WI38 (cell line): ENCODE measurements at regions not wholly inside any gene's neighbourhood (a gene's known extent, or its start where the extent isn't known, plus 50 kb on each side); places are given as distances from the start of the nearest gene placed in this dataset.

Experiments used
- H3K4me3 ChIP-seq: 2 replicates; pipeline ENCODE4 v1.5.1; 2011; ENCODE audit warnings: low read depth, mild to moderate bottlenecking, control low read depth, low read length
- TF ChIP-seq, protein P1 (sequence below): IDR thresholded peaks from 2 replicates; pipeline ENCODE4 v1.5.1; 2012; ENCODE audit warnings: low read depth, mild to moderate bottlenecking, control low read depth, low read length

DNA sequence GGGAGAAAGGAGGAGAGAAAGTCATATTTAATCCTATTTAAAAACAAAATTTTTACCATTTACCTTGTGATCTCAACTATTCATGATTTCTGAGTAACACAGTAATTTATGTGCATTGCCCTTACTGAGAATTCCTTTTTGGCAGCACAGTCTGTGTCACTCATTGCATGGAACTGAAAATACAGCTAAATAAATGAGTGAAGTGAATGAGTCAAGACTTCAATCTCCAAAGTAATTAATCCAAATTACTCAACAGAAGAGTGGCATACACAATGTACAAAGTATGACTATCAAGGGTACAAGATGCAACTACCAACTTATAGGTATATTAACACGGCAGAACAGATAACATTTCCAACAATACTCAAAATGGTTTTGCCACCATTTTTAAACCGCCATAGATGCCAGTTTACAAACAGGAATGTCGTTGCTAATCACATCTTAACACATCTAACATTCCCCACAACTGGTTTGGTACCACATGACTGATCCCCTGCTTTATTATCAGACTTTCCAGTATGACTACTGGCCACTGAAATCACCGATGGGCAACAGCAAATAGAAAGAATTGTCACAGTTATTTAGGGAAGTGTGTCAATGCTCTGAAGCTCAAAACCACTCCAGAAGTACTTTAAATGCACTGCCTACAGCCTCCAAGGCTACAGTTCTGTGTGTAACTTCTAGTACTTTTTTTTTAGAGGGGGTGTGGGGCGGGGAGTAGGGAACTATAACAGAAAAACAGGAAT, 410.4 kb downstream of the SHQ1 start:
- no peak overlapping the region for H3K4me3 ChIP-seq
- TF ChIP-seq, protein P1, sequence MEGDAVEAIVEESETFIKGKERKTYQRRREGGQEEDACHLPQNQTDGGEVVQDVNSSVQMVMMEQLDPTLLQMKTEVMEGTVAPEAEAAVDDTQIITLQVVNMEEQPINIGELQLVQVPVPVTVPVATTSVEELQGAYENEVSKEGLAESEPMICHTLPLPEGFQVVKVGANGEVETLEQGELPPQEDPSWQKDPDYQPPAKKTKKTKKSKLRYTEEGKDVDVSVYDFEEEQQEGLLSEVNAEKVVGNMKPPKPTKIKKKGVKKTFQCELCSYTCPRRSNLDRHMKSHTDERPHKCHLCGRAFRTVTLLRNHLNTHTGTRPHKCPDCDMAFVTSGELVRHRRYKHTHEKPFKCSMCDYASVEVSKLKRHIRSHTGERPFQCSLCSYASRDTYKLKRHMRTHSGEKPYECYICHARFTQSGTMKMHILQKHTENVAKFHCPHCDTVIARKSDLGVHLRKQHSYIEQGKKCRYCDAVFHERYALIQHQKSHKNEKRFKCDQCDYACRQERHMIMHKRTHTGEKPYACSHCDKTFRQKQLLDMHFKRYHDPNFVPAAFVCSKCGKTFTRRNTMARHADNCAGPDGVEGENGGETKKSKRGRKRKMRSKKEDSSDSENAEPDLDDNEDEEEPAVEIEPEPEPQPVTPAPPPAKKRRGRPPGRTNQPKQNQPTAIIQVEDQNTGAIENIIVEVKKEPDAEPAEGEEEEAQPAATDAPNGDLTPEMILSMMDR, result no peak

DNA sequence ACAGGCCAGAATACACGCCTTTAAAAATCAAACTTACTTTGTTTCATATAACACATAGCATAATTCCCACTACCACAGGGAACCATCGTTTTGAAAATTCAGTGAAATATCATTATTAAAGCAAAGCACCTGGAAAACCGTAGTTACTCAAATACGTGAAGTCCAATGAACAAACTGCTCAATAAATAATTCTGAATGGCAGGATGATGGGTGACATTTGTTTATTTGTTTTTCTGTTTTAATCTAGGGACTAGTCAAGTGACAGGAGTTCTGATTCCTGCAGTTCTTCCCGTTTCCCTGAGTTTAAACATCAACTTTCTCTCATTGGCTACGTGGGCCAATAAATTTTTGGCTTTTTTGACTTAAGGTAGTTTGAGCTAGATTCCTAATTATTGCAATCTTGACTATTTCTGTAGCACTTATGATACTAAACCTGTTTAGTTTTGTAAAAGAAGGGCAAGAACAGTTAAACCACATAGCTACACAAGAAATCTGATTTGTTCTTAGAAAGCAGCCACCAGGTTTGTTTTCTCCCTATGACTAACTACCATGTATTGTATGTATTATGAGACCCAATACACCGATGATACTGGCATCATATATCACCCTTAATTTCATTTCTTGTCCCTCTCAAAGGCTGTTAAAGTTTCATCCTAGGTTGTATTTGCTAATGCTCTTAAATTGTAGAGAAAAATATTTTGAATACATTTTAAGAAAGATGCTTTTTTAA, 411.2 kb downstream of the SHQ1 start:
- H3K4me3 ChIP-seq, result no peak overlapping the region
- TF ChIP-seq, protein P1, result no peak

DNA sequence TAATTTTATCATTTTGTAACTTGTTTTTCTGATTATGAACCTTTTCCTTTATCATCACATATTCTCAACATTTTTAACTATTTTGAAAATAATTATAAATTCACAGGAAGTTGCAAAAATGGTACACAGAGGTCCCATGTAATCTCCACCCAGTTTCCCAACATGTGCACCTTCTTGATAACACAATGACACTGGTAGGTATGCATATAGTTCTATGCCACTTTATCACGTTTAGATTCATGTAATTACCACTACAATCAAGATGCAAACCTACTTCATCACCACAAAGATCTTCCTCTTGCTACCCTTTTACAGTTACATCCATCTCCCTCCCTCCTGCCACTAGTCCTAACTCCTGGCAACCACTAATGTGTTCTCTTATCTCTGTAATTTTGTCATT, 413.9 kb downstream of the SHQ1 start:
- TF ChIP-seq, protein P1, result no peak
- no peak overlapping the region for H3K4me3 ChIP-seq

DNA sequence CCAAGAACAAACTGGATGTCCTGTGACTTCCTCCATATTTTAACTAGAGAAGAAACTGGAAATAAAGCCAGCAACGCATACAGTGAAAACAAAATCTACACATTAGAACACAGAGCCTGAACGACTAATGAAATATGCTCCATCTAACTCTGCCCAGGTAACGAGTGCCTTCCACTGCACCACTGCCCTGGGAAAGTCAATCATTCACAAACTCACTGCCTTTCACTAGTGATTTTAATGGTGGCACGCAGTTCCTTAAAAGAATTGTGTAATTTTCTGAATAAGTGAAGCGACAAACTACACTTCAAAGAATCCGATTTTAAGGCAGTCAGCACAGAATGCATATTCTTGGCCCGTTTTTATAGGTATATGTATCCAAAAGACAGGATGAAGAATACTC, 416.0 kb downstream of the SHQ1 start:
- H3K4me3 ChIP-seq, result no peak overlapping the region
- TF ChIP-seq, protein P1, result no peak

DNA sequence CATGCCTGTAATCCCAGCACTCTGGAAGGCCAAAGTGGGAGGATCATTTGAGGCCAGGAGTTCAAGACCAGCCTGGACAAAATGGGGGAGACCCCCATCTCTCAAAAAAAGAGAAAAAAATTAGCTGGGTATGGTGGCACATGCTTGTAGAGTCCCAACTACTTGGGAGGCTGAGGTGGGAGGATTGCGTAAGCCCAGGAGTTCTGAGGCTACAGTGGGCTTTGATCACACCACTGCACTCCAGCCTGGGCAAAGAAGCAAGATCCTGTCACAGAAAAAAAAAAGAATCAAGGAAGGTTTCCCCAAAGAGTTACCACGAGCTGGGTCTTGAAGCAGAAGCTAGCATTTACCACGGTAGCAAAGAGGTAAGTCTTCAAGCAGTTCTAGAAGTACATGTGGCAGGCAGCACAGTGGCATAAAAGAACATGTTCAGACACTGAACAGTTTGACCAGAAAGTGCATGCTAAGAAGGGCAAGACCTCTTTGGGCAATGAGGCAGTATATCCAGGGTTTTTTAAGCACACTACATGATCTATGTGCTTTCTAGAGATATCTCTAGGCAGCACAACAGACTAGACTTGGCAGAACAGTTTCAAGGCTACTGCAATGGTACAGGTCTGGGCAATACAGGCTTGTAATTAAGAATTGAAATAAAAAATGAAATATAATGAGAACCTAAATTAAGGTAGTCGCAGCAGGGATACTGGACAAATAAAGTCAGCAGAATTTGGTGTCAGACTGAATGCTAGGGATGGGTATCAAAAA, 418.5 kb downstream of the SHQ1 start:
- H3K4me3 ChIP-seq, result no peak overlapping the region
- TF ChIP-seq, protein P1, result no peak

DNA sequence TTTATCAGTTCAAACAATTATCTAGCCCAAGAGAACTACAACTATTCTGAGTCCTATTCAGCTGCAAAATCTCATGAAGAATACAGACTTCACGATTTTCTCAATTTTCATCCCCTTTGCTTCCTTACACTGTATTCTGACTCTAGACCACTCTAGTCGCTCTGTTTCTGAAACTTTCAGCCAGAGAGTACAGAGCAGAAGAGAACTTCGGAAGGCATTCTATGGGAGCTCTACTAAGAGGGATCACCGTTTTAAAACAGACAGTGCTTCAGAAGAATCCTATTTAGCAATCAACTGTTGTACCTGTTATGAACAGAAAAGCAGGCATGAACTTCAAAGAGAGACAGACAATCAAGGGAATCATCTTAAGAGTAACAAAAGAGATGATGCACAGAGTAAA, 419.4 kb downstream of the SHQ1 start:
- TF ChIP-seq, protein P1, result no peak
- H3K4me3 ChIP-seq, result no peak overlapping the region
